ENCODE measurements at regions not wholly inside any gene's neighbourhood (a gene's known extent, or its start where the extent isn't known, plus 50 kb on each side); places are given as distances from the start of the nearest gene placed in this dataset.

DNA sequence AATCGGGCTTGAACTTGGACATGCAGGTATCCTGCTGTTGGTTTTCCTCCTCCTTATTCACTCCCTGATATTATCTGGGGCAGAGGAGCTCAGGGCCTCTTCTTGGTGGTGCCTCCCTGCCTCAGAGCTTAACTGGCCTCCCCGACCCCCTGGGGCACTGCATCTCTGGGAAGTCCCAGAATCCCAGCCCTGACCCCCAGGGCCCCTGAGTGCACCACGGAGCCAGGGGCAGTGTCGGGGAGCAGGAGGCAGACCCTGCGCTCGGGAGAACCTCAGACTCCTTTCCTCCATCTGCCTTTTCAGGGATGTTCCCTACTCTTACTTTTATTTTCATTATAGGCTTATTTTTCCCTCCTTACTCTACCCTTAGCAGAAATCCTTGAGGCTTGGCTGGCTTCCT is 537.0 kb downstream of the BRD1 start:
- TF ChIP-seq, protein P1, sequence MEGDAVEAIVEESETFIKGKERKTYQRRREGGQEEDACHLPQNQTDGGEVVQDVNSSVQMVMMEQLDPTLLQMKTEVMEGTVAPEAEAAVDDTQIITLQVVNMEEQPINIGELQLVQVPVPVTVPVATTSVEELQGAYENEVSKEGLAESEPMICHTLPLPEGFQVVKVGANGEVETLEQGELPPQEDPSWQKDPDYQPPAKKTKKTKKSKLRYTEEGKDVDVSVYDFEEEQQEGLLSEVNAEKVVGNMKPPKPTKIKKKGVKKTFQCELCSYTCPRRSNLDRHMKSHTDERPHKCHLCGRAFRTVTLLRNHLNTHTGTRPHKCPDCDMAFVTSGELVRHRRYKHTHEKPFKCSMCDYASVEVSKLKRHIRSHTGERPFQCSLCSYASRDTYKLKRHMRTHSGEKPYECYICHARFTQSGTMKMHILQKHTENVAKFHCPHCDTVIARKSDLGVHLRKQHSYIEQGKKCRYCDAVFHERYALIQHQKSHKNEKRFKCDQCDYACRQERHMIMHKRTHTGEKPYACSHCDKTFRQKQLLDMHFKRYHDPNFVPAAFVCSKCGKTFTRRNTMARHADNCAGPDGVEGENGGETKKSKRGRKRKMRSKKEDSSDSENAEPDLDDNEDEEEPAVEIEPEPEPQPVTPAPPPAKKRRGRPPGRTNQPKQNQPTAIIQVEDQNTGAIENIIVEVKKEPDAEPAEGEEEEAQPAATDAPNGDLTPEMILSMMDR (IDR thresholded peaks at IDR 0.05; ENCODE audit: insufficient read depth, low read length, poor library complexity, severe bottlenecking) = no peak
- TF ChIP-seq EZH2phosphoT487 (conservative IDR thresholded peaks at IDR 0.05; ENCODE audit: low read length) = no peak
